Activated B cell treated with CpG ODN at 0.5 μM for 24 hours (primary cell): ENCODE measurements at regions not wholly inside any gene's neighbourhood (a gene's known extent, or its start where the extent isn't known, plus 50 kb on each side); places are given as distances from the start of the nearest gene placed in this dataset.

Source experiments
- ATAC-seq: fragments of 200-7000 bp; cut with Tn5 transposase; one replicate; pipeline ENCODE4 v1.10.0; 2021; ENCODE audit warnings: low read depth, mild to moderate bottlenecking, moderate library complexity
- CTCF ChIA-PET: fragments of 350-600 bp; sonication (Branson Sonifier 250); formaldehyde crosslinking; loops from one replicate; lab custom pipeline; 2021; ENCODE audit warnings: antibody characterized with exemption; lab: Charles Lee
- POLR2A ChIA-PET: fragments of 350-600 bp; sonication (Branson Sonifier 250); formaldehyde crosslinking; loops from one replicate; lab custom pipeline; 2021; ENCODE audit warnings: antibody characterized with exemption; lab: Charles Lee
- DNase-seq: peaks from one replicate; pipeline ENCODE4 v3.0.0; 2022
- H3K27ac Mint-ChIP-seq: one replicate; pipeline ENCODE4 v1.8.0; 2020; ENCODE audit warnings: mixed read lengths
- H3K27me3 Mint-ChIP-seq: one replicate; pipeline ENCODE4 v1.8.0; 2021; ENCODE audit warnings: mixed read lengths
- H3K36me3 Mint-ChIP-seq: one replicate; pipeline ENCODE4 v1.8.0; 2021; ENCODE audit warnings: low read depth, mixed read lengths
- H3K4me1 Mint-ChIP-seq: one replicate; pipeline ENCODE4 v1.8.0; 2021; ENCODE audit warnings: mixed read lengths
- H3K4me3 Mint-ChIP-seq: one replicate; pipeline ENCODE4 v1.8.0; 2020; ENCODE audit warnings: mild to moderate bottlenecking, mixed read lengths
- H3K9me3 Mint-ChIP-seq: one replicate; pipeline ENCODE4 v1.8.0; 2020; ENCODE audit warnings: mixed read lengths
- intact Hi-C: fragments of 100-400 bp; cut with micrococcal nuclease; formaldehyde crosslinking; loops from one replicate; pipeline ENCODE4 v1.15.1; 2024
- TF ChIP-seq, protein P1 (sequence below): fragments of 200-600 bp; IDR thresholded peaks from one replicate; pipeline ENCODE4 v1.8.0; 2022; ENCODE audit warnings: antibody characterized with exemption, mild to moderate bottlenecking

DNA sequence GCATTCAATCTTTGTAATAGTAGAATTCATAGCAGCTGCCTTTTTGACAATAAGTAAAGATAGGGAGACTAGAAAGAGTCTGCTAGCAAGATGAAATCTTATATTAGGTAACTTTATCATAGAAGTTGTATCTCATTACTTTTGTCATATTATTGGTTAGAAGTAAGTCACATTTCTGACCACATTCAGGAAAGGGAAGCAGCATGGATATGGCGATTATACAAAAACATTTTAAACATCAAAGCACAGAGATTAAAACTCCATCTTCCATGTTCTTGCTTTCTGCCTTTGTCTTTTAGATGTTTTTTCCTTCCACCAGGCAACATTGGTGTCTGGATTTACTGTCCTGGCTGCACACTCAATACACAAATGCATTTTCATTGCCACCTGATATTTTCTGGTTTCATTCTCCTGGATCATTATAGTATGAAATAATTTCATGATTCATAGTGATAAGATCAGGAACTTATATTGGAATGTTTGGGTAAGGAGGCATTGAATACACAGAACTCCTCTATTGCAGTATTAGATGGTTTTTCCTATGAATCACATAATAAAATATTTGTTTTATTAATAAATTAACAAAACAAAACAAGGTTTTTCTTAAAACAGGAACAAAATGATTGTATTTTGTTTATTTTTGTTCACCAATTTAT is 1460.3 kb upstream of the CADM2 start:
- H3K27me3 Mint-ChIP-seq: no peaks in the 10 kb centered on the region
- no peak overlapping the region for H3K4me3 Mint-ChIP-seq
- H3K36me3 Mint-ChIP-seq: no peaks in the 10 kb centered on the region
- DNase-seq (no peak), ATAC-seq (no peak)
- H3K27ac Mint-ChIP-seq: no peak overlapping the region
- ChIA-PET POLR2A (no interaction called here), CTCF (no interaction called here)
- intact Hi-C loops: no loop called here
- H3K4me1 Mint-ChIP-seq: no peaks in the 10 kb centered on the region
- H3K9me3 Mint-ChIP-seq: no peaks in the 10 kb centered on the region
- TF ChIP-seq, protein P1, sequence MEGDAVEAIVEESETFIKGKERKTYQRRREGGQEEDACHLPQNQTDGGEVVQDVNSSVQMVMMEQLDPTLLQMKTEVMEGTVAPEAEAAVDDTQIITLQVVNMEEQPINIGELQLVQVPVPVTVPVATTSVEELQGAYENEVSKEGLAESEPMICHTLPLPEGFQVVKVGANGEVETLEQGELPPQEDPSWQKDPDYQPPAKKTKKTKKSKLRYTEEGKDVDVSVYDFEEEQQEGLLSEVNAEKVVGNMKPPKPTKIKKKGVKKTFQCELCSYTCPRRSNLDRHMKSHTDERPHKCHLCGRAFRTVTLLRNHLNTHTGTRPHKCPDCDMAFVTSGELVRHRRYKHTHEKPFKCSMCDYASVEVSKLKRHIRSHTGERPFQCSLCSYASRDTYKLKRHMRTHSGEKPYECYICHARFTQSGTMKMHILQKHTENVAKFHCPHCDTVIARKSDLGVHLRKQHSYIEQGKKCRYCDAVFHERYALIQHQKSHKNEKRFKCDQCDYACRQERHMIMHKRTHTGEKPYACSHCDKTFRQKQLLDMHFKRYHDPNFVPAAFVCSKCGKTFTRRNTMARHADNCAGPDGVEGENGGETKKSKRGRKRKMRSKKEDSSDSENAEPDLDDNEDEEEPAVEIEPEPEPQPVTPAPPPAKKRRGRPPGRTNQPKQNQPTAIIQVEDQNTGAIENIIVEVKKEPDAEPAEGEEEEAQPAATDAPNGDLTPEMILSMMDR: no peak

DNA sequence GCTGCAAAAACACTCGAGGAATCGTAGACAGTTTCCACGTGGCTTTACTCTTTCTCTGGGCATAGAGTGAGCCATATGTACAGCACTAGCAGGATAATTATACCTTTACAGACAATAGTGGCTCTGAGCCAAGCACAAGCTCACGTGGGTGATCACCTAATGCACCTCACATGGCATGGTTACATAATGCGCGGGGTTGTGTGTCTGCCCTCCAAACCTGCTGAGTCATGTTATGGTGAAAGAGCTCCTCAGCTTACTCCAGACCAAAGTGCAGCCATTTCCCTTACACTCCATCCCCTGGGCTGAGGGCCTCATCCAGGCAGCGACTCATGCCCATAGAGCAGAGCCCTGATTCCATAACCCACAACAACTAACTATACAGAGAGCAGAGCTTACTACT is 1458.4 kb upstream of the CADM2 start:
- Mint-ChIP-seq H3K4me3 (no peak overlapping the region), H3K4me1 (no peaks in the 10 kb centered on the region), H3K27ac (no peak overlapping the region), H3K27me3 (no peaks in the 10 kb centered on the region), H3K36me3 (no peaks in the 10 kb centered on the region), H3K9me3 (peaks cover 3% of the 10 kb centered on the region)
- ATAC-seq (no peak), DNase-seq (no peak)
- intact Hi-C loops: no loop called here
- TF ChIP-seq, protein P1: no peak
- ChIA-PET CTCF (no interaction called here), POLR2A (no interaction called here)

DNA sequence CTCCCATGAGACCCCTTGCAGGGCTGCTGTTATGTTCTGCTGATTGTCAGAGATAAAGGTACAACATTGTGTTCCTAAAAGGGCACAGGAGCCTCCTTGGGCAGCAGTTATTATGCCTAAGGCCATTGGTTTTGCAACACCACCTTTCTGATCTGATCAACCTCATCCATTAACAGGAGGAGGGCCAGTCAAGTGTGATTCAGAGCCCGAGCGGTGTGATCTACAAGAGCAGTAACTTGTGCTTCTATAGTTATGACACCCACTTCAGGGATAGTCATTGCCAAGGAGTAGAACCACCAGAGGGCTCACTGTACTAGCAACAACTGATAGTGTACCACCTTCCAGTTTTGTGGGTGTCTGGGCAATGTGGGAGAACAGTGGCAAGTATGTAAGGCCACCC is 1457.9 kb upstream of the CADM2 start:
- ATAC-seq (no peak), DNase-seq (no peak)
- intact Hi-C loops: no loop called here
- Mint-ChIP-seq H3K27ac (no peak overlapping the region), H3K36me3 (no peaks in the 10 kb centered on the region), H3K27me3 (no peaks in the 10 kb centered on the region), H3K4me1 (no peaks in the 10 kb centered on the region), H3K9me3 (peaks cover 3% of the 10 kb centered on the region), H3K4me3 (no peak overlapping the region)
- ChIA-PET POLR2A (no interaction called here), CTCF (no interaction called here)
- TF ChIP-seq, protein P1: no peak

DNA sequence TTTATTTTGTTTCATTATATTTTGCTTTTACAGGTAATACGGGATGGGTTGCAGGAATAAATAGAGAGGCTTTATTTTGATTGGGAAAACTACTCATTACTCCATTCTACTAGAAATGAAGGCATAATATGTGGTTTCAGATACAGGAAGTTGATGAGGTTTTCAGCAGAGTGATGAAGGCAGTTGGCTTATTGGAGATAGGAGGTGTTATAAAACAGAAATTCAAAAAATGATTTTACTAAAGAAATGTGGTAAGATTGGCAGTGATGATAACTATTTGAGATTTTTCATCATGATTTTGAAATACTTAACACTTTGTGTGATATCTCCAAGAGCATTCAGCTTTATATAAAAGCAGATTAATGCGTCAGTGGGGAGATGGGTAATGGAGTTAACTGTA is 1445.7 kb upstream of the CADM2 start:
- Mint-ChIP-seq H3K27ac (no peak overlapping the region), H3K4me3 (no peak overlapping the region), H3K27me3 (no peaks in the 10 kb centered on the region), H3K36me3 (no peaks in the 10 kb centered on the region), H3K9me3 (peaks cover 6% of the 10 kb centered on the region), H3K4me1 (no peaks in the 10 kb centered on the region)
- no peak for DNase-seq
- TF ChIP-seq, protein P1: no peak
- intact Hi-C loops: no loop called here
- ChIA-PET CTCF (no interaction called here), POLR2A (no interaction called here)
- ATAC-seq: no peak

DNA sequence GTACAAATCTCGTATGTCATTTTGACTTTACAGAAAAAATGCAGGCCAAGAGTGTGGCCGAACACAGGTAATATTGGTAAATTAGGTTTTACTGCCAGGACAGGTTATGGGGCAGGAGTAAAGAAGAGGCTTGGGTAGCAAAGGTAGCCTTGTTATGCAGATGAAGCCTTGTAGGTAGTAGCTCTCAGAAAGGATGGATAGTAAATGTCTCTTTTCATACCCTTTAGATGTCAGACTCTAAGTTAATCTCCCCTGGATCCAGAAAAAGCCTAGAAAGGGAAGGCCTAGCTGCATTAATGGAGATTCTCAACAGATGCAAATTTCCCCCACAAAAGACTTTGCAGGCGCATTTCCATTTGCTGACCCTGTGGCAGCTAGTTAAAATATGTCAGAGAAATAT is 1445.1 kb upstream of the CADM2 start:
- no peak for DNase-seq
- POLR2A ChIA-PET: no interaction called here
- Mint-ChIP-seq H3K4me3 (no peak overlapping the region), H3K27ac (no peak overlapping the region), H3K27me3 (no peaks in the 10 kb centered on the region), H3K4me1 (no peaks in the 10 kb centered on the region), H3K36me3 (no peaks in the 10 kb centered on the region), H3K9me3 (peaks cover 6% of the 10 kb centered on the region)
- ATAC-seq: no peak
- intact Hi-C loops: no loop called here
- CTCF ChIA-PET: no interaction called here
- TF ChIP-seq, protein P1: no peak
